ENCODE measurements at regions not wholly inside any gene's neighbourhood (a gene's known extent, or its start where the extent isn't known, plus 50 kb on each side); places are given as distances from the start of the nearest gene placed in this dataset.

DNA sequence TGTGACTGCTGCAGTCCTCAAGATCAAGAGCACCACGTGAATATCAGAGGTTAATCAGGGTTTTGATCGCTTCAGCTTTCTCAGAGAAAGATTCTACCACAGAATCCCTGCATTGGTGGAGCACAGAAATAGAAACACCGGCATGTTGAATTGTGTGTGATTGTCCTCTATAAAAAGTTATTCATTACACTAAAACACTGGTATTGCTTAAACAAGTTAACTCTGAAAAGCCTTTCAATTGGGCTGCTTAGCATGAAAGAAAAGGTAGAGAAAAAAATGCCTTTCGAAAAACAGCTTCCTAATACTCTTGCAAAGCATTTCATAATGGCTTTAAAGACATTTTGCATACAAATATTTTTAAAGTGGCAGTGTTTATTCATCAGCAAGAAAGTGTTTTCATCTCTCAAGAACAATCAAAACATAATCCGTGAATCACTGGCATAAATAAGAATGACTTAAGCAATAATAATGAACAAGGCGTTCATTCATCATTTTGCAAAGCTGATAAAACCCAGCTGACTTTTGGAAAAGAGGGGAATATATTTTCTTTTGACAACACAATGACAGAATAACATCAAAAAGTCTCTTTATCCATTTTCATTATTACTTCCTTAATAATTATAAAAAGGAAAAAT lies 61.1 kb downstream of the HELT start:
- TF ChIP-seq, protein P1, sequence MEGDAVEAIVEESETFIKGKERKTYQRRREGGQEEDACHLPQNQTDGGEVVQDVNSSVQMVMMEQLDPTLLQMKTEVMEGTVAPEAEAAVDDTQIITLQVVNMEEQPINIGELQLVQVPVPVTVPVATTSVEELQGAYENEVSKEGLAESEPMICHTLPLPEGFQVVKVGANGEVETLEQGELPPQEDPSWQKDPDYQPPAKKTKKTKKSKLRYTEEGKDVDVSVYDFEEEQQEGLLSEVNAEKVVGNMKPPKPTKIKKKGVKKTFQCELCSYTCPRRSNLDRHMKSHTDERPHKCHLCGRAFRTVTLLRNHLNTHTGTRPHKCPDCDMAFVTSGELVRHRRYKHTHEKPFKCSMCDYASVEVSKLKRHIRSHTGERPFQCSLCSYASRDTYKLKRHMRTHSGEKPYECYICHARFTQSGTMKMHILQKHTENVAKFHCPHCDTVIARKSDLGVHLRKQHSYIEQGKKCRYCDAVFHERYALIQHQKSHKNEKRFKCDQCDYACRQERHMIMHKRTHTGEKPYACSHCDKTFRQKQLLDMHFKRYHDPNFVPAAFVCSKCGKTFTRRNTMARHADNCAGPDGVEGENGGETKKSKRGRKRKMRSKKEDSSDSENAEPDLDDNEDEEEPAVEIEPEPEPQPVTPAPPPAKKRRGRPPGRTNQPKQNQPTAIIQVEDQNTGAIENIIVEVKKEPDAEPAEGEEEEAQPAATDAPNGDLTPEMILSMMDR (IDR thresholded peaks at IDR 0.05) = no peak
- no peak for TF ChIP-seq JUND (IDR thresholded peaks at IDR 0.05)
- TF ChIP-seq POLR2AphosphoS5 (IDR thresholded peaks at IDR 0.05; ENCODE audit: low read depth, low read length) = no peak
- no peak for TF ChIP-seq REST (IDR thresholded peaks at IDR 0.05; ENCODE audit: low read depth, low read length)
- no peak for TF ChIP-seq NFIC (IDR thresholded peaks at IDR 0.05; ENCODE audit: borderline replicate concordance)
- TF ChIP-seq EP300 (IDR thresholded peaks at IDR 0.05; ENCODE audit: borderline replicate concordance in 1 of 2, low read depth in 1 of 2, low read length in 1 of 2) = no peak
- TF ChIP-seq, protein P2, sequence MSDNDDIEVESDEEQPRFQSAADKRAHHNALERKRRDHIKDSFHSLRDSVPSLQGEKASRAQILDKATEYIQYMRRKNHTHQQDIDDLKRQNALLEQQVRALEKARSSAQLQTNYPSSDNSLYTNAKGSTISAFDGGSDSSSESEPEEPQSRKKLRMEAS (IDR thresholded peaks at IDR 0.05; ENCODE audit: low read depth) = no peak
- TF ChIP-seq TAF1 (IDR thresholded peaks at IDR 0.05; ENCODE audit: borderline replicate concordance, low read depth, low read length) = no peak
- TF ChIP-seq RXRA (IDR thresholded peaks at IDR 0.05; ENCODE audit: borderline replicate concordance, low read depth) = no peak
- no peak for TF ChIP-seq SMC3 (IDR thresholded peaks at IDR 0.05; ENCODE audit: low read depth, low read length)
